GM12864 (cell line): ENCODE measurements at regions not wholly inside any gene's neighbourhood (a gene's known extent, or its start where the extent isn't known, plus 50 kb on each side); places are given as distances from the start of the nearest gene placed in this dataset.
"Not testable (repeated sequence)": the region's sequence is repeated elsewhere in the genome, so short reads cannot be mapped to it uniquely, and the experiment has no call there.

ENCODE experiments used
- DNase-seq: peaks from one replicate; pipeline ENCODE4 v3.0.0-alpha.2; 2011; ENCODE audit warnings: low read depth
- H3K4me3 ChIP-seq: 2 replicates; pipeline ENCODE4 v1.5.1; 2011; ENCODE audit warnings: mild to moderate bottlenecking, low read depth, low read length, control low read depth
- TF ChIP-seq, protein P1 (sequence below): IDR thresholded peaks from 2 replicates; pipeline ENCODE4 v1.5.1; 2011; ENCODE audit warnings: low read depth, mild to moderate bottlenecking, moderate library complexity, low read length, control low read depth, inconsistent platforms; ENCODE audit errors: missing control alignments

DNA sequence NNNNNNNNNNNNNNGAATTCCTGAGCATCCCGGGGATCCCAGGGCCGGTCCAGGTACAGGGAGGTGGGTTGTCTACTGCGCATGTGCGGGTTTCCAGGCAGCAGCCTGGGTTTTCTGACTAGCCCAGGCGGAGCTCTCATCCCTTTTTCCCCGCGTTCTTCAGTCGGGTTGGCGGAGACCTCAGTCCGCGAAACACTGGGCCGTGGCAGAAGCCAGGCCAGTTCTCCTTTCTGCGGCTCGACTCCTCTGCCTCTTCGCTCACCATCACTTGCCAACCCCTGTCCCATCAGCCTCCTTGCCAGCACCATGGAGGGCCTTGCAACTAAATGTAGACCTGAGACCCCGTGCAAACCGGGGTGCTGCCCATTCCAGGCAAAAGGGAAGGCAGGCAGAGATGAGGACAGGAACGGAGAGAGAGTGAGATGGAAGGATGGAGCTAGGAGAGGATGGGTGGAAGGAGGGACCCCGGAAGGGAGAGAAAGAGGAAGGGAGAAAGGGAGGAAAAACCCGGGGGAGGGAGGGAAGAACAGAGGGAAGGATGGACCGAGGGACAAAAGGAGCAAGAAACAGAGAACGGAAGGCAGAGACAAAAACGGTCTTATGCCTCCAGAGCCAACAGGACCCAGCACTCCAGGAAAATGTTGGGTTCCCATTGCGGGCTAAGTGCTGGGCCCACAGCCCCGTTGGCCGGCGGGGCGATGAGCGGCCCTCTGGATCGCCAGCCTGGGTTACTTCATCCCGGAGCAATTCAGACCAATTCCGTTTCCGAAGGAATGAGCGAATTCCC is 445.4 kb upstream of the DEFB115 start:
- TF ChIP-seq, protein P1, sequence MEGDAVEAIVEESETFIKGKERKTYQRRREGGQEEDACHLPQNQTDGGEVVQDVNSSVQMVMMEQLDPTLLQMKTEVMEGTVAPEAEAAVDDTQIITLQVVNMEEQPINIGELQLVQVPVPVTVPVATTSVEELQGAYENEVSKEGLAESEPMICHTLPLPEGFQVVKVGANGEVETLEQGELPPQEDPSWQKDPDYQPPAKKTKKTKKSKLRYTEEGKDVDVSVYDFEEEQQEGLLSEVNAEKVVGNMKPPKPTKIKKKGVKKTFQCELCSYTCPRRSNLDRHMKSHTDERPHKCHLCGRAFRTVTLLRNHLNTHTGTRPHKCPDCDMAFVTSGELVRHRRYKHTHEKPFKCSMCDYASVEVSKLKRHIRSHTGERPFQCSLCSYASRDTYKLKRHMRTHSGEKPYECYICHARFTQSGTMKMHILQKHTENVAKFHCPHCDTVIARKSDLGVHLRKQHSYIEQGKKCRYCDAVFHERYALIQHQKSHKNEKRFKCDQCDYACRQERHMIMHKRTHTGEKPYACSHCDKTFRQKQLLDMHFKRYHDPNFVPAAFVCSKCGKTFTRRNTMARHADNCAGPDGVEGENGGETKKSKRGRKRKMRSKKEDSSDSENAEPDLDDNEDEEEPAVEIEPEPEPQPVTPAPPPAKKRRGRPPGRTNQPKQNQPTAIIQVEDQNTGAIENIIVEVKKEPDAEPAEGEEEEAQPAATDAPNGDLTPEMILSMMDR = no peak
- peak overlapping the region; percentile 40 for H3K4me3 ChIP-seq
- DNase-seq = peak; percentile 15

DNA sequence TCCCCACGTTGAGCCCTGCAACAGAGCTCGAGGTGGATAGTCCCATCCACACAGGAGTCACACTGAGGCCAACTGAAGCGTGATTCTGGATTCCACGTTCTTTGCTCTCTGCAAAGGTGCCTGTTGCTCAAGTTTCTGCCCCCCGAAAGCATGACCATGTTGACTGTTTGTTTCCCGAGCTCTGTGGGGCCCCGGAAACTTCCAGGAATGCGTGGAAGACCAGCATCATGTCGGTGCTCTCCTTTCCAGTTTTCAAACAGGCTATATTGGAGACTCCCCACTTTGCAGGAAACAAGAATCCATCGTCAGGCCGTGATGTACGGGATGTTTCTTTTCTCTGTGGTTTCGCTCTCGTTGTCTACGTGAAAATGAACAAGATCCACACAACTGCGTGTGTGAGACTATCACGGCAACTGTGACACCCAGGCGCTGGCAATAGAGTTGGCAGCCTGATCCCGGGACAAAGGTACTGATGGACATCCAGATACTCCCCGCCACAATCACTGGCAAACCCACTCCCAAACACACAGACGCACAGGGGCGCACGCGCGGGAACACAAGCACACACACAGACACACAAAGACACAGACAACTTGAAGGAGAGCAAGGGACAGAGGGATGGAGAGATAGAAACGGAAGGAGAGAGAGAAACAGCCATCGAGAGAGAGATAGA is 444.6 kb upstream of the DEFB115 start:
- DNase-seq = no peak
- no peak overlapping the region for H3K4me3 ChIP-seq
- TF ChIP-seq, protein P1 = no peak

DNA sequence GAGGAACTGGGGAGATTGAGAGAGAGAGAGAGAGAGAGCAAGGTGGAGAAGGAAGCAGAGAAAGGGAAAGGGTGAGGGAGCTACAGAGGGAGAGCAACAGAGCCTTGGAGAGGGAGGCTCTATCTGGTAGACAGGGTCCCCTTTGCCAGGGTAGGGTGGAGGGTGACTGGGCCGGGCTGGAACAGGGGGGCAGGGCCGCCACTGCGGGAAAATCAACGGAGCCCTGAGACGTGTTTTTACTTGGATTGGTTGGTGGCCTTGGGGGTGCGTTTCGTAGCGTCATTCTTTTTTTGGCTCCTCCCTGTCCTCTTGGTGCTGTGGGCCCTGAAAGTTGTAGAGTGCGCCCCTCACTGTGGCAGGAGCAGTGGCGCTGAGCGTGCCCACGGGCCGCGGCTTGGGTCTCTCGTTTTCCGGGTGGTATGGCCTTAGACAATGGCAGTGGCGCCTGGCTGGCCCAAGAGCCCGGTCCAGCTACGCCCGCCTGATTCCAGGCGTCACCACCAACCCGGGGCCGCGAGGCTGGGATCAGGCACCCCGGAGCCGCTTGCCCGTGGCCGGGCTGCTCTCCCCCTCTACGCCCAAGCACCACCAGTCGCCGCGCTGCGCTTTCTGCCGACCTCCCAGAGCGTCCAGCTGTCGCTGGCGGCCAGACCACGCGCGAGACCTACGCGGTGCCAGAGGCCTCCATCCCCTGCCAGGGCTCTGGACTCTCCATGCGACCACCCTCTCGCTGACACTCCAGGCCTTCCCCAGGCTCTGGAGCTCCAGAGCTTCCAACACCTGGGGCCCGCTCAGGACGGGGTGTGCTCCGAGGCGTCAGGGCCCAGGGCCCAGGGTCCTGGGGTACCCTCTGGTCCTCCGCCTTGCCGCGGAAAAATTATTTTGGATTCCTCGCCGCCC is 443.8 kb upstream of the DEFB115 start:
- not testable (repeated sequence) for H3K4me3 ChIP-seq, DNase-seq

DNA sequence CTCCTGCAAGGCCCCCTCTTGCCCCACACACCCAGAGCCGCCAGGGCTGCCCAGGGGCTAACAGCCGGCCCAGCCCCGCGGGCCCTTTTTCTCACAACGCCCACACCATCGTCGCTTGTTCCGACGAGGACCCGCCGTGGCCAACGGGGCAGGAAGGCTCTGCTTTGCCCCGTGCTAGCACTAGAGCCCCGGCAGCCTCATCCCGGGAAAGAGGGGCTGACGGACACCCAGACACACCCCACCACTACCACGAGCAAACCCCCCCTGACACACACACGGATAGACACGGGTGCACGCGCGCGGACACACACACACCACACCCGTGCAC is 443.2 kb upstream of the DEFB115 start:
- DNase-seq, H3K4me3 ChIP-seq: not testable (repeated sequence)

DNA sequence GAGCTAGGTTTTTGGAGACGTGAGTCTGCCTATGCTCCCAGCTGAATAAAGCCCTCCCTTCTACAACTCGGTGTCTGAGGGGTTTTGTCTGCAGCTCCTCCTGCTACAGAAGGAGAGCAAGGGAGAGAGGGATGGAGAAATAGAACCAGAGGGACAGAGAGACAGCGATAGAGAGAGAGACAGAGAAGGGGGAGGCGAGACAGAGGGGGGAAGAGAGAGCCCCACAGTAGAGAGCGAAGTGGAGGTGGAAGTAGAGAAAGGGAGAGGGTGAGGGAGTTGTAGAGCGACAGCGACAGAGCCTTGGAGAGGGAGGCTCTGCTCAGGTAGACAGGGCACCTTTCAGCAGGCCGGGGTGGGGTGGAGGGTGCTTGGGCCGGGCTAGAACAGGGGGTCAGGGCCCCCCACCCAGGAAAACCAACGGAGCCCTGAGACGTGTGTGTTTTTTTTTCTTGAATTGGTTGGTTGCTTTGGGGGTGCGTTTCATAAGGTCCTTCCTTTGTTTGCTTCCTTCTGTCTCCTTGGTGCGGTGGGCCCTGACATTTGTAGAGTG is 442.4 kb upstream of the DEFB115 start:
- not testable (repeated sequence) for DNase-seq, H3K4me3 ChIP-seq

DNA sequence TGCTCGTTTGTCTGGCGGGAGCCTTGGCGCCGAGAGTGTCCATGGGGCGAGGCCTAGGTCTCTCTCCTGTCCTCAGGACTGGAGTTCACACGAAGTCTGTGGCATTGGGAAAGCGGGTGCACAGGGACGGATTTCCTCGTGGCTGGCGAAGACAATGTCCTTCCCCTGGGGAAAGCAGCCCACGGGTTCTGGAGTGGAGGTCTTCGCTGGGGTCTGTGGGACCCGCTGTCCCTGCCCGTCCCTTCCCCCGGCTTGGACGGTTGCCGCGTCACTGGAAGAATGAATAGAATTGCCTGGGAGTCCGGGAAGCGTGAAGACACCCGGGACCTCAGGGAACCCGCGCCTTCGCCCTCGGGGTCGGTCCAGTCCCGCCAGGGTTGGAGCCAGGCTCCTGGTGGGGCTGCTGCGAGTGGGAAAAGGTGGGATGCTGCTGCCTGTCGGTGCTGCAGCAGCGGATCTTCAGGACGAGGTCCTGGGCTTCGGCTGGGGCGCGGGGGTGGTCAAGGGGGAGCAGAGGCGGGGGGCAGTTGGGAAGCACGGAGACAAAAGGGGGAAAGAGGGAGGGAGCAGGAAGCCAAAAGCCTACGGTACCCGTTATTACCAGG is 441.8 kb upstream of the DEFB115 start:
- no peak overlapping the region for H3K4me3 ChIP-seq
- TF ChIP-seq, protein P1 = no peak
- DNase-seq = no peak

DNA sequence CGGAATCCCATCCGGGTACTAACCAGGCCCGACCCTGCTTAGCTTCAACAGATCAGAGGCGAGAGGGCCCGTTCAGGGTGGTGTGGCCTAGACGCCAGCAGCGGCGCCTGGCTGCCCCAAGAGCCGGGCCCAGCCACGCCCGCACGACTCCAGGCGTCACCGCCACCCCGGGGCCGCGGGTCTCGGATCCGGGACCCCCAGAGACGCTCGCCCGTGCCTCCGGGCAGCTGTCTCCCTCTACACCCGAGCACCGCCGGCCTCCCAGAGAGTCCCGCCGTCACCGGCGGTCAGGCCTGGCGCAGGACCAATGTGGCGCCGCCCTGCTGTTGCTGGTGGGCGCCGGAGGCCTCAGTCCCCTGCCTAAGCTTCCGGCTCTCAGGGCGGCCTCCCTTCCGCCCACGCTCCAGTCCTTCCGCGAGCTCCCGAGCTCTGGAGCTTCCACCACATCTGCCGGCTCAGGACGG is 441.2 kb upstream of the DEFB115 start:
- H3K4me3 ChIP-seq = no peak overlapping the region
- TF ChIP-seq, protein P1 = no peak
- no peak for DNase-seq

DNA sequence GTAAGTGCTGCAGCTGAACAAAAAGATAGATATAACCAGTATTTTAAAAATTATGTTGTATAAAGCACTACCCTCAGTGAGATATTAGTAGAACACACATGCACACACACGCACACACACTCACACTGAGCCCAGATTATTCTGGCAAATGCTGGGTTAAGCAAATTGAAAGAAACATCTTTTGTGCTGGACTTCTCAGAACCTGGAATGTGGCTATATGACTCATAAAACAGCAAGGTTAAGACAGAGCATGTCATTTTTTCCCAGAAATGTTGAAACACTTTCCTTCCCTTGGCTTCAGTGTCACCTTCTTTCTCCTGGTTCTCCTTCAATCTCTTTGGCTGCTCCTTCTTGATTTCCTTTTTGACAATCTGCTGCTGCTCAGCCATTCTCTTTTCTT is 435.8 kb upstream of the DEFB115 start:
- not testable (repeated sequence) for DNase-seq, H3K4me3 ChIP-seq

DNA sequence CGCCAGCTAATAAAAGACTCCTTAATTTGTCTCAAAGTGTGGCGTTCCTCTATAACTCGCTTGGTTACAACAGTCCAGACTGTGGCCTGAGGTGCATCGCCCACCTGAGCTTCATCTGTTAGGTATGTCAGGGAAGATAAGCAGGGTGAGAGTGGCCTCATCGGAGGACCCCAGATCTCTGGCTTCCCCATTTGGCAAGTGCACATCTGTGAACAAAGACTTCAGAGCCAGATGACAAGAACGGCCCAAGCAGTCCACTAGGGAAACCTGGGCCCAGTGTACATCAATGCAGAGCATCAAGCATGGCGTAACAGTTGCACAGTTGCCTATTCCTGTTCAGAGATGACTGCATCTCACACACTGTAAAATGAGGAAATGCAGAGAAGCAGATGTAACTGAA is 432.8 kb upstream of the DEFB115 start:
- H3K4me3 ChIP-seq = not testable (repeated sequence)

DNA sequence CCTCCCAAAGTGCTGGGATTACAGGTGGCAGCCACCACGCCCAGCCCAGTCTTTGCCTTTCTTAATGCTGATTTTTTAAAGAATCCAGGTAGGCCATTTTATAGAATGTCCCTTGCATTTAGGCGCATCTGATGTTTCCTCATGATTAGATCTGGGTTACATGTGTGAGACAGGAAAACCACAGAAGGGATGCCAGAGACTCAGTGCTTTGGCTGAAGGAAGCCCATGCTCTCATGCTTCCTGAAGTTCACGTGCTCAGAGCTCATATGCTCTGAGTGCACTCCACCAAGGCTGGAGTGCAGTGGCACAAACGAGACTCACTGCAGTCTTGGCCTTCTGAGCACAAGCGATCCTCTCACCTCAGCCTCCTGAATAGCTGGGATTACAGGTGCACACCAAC is 411.5 kb upstream of the DEFB115 start:
- DNase-seq, H3K4me3 ChIP-seq: not testable (repeated sequence)

More for the DNA sequence above, 432.8 kb upstream of the DEFB115 start:
- DNase-seq = not testable (repeated sequence)

DNA sequence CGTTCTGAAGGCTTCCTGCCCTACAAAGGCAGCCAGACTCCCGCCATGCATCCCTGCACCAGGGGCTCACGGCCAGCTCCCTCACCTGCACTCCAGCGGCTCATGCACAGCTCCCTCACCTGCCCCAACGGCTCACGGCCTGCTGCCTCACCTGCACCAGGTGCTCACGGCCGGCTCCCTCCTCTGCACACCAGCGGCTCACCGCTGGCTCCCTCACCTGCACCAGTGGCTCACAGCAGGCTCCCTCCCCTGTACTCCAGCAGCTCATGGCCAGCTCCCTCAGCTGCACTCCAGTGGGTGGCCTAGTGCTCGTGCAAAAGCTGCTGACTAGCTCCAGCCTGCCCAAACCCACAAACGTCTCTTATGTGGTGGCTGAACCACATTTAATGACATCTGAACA is 389.2 kb upstream of the DEFB115 start:
- DNase-seq = not testable (repeated sequence)

DNA sequence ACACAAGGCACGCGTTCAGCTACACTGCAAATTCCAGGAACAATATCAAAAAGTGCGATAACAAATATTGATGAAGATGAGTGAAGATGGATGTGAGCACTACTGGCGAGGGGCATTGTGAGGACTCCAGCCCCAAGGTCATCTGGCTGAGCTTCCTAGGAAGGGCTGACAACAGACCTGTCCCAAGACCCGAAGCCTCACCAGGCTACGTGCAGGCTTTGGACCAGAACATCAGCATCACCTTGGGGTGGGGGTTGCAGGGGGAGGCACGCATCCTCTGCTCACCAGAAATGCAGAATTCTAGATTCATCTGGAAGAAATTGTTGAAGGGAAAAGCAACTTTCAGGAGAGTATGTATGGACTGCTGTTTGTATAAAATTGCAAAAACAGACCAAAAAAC is 386.3 kb upstream of the DEFB115 start:
- not testable (repeated sequence) for DNase-seq, H3K4me3 ChIP-seq

More for the DNA sequence above, 389.2 kb upstream of the DEFB115 start:
- H3K4me3 ChIP-seq = not testable (repeated sequence)

DNA sequence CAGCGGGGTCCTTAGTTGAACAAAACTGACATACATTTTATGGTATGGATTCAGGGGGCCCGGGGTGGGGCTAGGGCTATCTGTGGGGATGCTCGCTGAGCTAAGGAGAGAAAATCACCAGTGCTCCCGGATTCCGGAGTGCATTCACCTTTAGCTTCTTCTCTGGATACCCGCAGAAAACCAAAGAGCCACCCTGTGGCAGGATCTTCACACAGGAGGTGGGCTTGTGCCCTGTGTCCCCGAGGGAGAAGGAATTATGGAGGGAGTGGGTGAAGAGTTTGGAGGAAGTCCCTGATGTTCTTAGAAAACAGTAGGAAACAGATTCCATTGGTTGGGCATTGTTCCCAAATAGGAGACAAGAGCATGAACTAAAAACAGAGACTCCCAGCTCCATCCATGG is 385.2 kb upstream of the DEFB115 start:
- not testable (repeated sequence) for H3K4me3 ChIP-seq, DNase-seq
